GM11168 (cell line): ENCODE measurements at regions not wholly inside any gene's neighbourhood (a gene's known extent, or its start where the extent isn't known, plus 50 kb on each side); places are given as distances from the start of the nearest gene placed in this dataset.

ENCODE experiments used
- in situ Hi-C: fragments of 300-500 bp; cut with MboI; formaldehyde crosslinking; loops from one replicate; pipeline ENCODE4 v1.12.0; 2022; ENCODE audit warnings: low sequenced_read_pairs; ENCODE audit not compliant: unreplicated experiment

GRCh38 chr13:86838411-86839120, 832.6 kb upstream of the SLITRK5 start:
- in situ Hi-C loops, result no loop called here

- in situ Hi-C loops, result no loop called here
These were observed 832.0 kb upstream of the SLITRK5 start for GRCh38 chr13:86839221-86839620.

- in situ Hi-C loops, result no loop called here
These were observed 830.6 kb upstream of the SLITRK5 start for GRCh38 chr13:86840250-86841191.

- in situ Hi-C loops, result no loop called here
These were observed 829.9 kb upstream of the SLITRK5 start for GRCh38 chr13:86841264-86841663.

GRCh38 chr13:86846501-86846900, 824.7 kb upstream of the SLITRK5 start:
- in situ Hi-C loops, result no loop called here

GRCh38 chr13:86848716-86849115, 822.5 kb upstream of the SLITRK5 start:
- in situ Hi-C loops, result no loop called here

GRCh38 chr13:86856991-86857390, 814.2 kb upstream of the SLITRK5 start:
- in situ Hi-C loops, result no loop called here

- in situ Hi-C loops, result no loop called here
These were observed 813.0 kb upstream of the SLITRK5 start for GRCh38 chr13:86858216-86858615.

GRCh38 chr13:86862137-86862536, 809.0 kb upstream of the SLITRK5 start:
- in situ Hi-C loops, result no loop called here

- in situ Hi-C loops, result no loop called here
These were observed 806.8 kb upstream of the SLITRK5 start for GRCh38 chr13:86864376-86864775.

GRCh38 chr13:86870444-86870843, 800.7 kb upstream of the SLITRK5 start:
- in situ Hi-C loops, result no loop called here

- in situ Hi-C loops, result loop anchor here (25.0 kb wide), 1 partner anchor 385 kb away; no protein-coding TSS in a partner anchor
These were observed 793.7 kb upstream of the SLITRK5 start for GRCh38 chr13:86877441-86877840.

- in situ Hi-C loops, result loop anchor here (25.0 kb wide), 1 partner anchor 384 kb away; no protein-coding TSS in a partner anchor
These were observed 792.4 kb upstream of the SLITRK5 start for GRCh38 chr13:86878781-86879180.

GRCh38 chr13:86881390-86881789, 789.8 kb upstream of the SLITRK5 start:
- in situ Hi-C loops, result loop anchor here (25.0 kb wide), 1 partner anchor 381 kb away; no protein-coding TSS in a partner anchor

- in situ Hi-C loops, result loop anchor here (25.0 kb wide), 1 partner anchor 380 kb away; no protein-coding TSS in a partner anchor
These were observed 789.1 kb upstream of the SLITRK5 start for GRCh38 chr13:86882107-86882506.

- in situ Hi-C loops, result loop anchor here (25.0 kb wide), 1 partner anchor 379 kb away; no protein-coding TSS in a partner anchor
These were observed 788.3 kb upstream of the SLITRK5 start for GRCh38 chr13:86882835-86883234.

- in situ Hi-C loops, result loop anchor here (25.0 kb wide), 1 partner anchor 370 kb away; no protein-coding TSS in a partner anchor
These were observed 778.8 kb upstream of the SLITRK5 start for GRCh38 chr13:86892330-86892729.

GRCh38 chr13:86900906-86901305, 770.3 kb upstream of the SLITRK5 start:
- in situ Hi-C loops, result no loop called here

- in situ Hi-C loops, result no loop called here
These were observed 764.9 kb upstream of the SLITRK5 start for GRCh38 chr13:86906127-86906874.

GRCh38 chr13:86907156-86907555, 764.0 kb upstream of the SLITRK5 start:
- in situ Hi-C loops, result no loop called here
